Ovary (tissue), 7 donors: ENCODE measurements at regions not wholly inside any gene's neighbourhood (a gene's known extent, or its start where the extent isn't known, plus 50 kb on each side); places are given as distances from the start of the nearest gene placed in this dataset.
A peak's percentile ranks its signal among the peaks of the same experiment; 100 is the strongest.

Source experiments
- DNase-seq, 5 donors: peaks; one replicate each; pipeline ENCODE4 v3.0.0-alpha.2; 2019 to 2020
- H3K27ac ChIP-seq, 2 donors: fragments of 200-600 bp; one replicate each; pipeline versions ENCODE4 v1.5.1 to v1.8.0; 2019 to 2022
- H3K27me3 ChIP-seq: fragments of 200-600 bp; one replicate; pipeline ENCODE4 v1.8.0; 2022
- H3K36me3 ChIP-seq: fragments of 200-600 bp; sonication (generic); one replicate; pipeline ENCODE4 v1.5.1; 2019
- H3K4me1 ChIP-seq: one replicate; pipeline ENCODE4 v1.8.1; 2013; ENCODE audit warnings: mild to moderate bottlenecking, moderate library complexity; ENCODE audit not compliant: insufficient read depth
- H3K4me3 ChIP-seq: fragments of 200-600 bp; sonication (generic); one replicate; pipeline ENCODE4 v1.5.1; 2017
- H3K9me3 ChIP-seq, 2 donors: fragments of 200-600 bp in 1 of 2; sonication (generic) in 1 of 2; one replicate each; pipeline versions ENCODE4 v1.5.1 to v1.8.1; 2013 to 2019; ENCODE audit warnings: mild to moderate bottlenecking in 1 of 2, moderate library complexity in 1 of 2
- EP300 ChIP-seq: sonication (generic); formaldehyde crosslinking; IDR thresholded peaks from one replicate; pipeline ENCODE4 v1.6.1; 2017; ENCODE audit warnings: antibody characterized with exemption
- POLR2A ChIP-seq: fragments of 450-650 bp; IDR thresholded peaks from one replicate; pipeline ENCODE4 v1.6.1; 2017; ENCODE audit warnings: antibody characterized with exemption, mild to moderate bottlenecking, moderate library complexity
- WGBS, 3 donors: extraction: QIAGEN DNeasy Blood & Tissue Kit in 1 of 3; methylation state at CpG; one replicate each; pipeline versions ENCODE4 v1.1.5 to v1.1.7; 2013 to 2017; 5-methylcytosine and 5-hydroxymethylcytosine counted together
- intact Hi-C, 4 donors: fragments of 100-400 bp; cut with DNase I; formaldehyde crosslinking; loops; one replicate each; pipeline versions ENCODE4 v1.11.0 to v1.15.1; 2022 to 2023
- TF ChIP-seq, protein P1 (sequence below), 3 donors: fragments of 450-650 bp in 2 of 3; fragments of 200-600 bp in 1 of 3; IDR thresholded peaks; one replicate each; pipeline versions ENCODE4 v1.5.1 to v1.8.0; 2016 to 2022; ENCODE audit warnings: antibody characterized with exemption in 3 of 3, mild to moderate bottlenecking in 1 of 3
- donor health status: DM: no; HTN: no; CAD: no; lungs with moderate emphysema.
- donor health status: DM: no; HTN: no; CAD: no.
- donor health status: Bipolar disorder and iron deficiency.
- donor health status: DM: no; HTN: no; CAD: no.
- donor health status: DM: yes; HTN: yes; CAD: no.

GRCh38 chr15:62491642-62492041, 326.6 kb upstream of the C2CD4B start:
- Histone ChIP-seq H3K36me3 (no peaks in the 10 kb centered on the region), H3K4me1 (peaks cover 9% of the 10 kb centered on the region), H3K4me3 (no peak overlapping the region), H3K27me3 (no peaks in the 10 kb centered on the region), H3K9me3 (no peaks in the 10 kb centered on the region), H3K27ac (no peak overlapping the region)
- intact Hi-C loops: no loop called here
- WGBS, 3 donors: 5 to 18% (median 17%) methylated on average over 2 of the region's 2 CpGs
- TF ChIP-seq, protein P1, sequence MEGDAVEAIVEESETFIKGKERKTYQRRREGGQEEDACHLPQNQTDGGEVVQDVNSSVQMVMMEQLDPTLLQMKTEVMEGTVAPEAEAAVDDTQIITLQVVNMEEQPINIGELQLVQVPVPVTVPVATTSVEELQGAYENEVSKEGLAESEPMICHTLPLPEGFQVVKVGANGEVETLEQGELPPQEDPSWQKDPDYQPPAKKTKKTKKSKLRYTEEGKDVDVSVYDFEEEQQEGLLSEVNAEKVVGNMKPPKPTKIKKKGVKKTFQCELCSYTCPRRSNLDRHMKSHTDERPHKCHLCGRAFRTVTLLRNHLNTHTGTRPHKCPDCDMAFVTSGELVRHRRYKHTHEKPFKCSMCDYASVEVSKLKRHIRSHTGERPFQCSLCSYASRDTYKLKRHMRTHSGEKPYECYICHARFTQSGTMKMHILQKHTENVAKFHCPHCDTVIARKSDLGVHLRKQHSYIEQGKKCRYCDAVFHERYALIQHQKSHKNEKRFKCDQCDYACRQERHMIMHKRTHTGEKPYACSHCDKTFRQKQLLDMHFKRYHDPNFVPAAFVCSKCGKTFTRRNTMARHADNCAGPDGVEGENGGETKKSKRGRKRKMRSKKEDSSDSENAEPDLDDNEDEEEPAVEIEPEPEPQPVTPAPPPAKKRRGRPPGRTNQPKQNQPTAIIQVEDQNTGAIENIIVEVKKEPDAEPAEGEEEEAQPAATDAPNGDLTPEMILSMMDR (IDR thresholded peaks at IDR 0.05): no peak
- no peak for TF ChIP-seq EP300
- TF ChIP-seq POLR2A: no peak
- DNase-seq: no peak

DNA sequence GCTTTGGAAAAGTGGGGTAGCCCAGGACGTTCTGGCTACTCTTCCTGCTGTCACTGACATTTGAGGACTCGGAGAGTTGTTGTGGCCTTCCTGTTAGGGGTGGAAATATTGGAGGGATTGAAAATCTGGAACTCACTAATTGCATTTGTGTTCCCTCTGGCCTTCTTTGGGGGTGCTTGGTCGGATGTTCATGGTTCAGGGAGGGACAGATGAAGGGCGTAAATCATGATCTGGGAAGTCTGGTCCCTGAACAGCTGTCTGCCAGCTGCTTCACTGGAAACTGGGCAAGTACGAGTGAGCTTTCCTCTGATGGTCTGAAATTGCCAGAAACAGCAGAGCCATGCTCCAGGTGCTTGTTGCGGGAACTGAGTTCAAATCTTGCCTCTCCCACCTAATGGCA, 327.8 kb upstream of the C2CD4B start:
- H3K27ac ChIP-seq: no peak overlapping the region
- no peak for DNase-seq
- H3K4me3 ChIP-seq: no peak overlapping the region
- peaks cover 9% of the 10 kb centered on the region for H3K4me1 ChIP-seq
- no peaks in the 10 kb centered on the region for H3K36me3 ChIP-seq
- H3K9me3 ChIP-seq: no peaks in the 10 kb centered on the region
- intact Hi-C loops: no loop called here
- 39 to 60% (median 60%) methylated on average over 6 of the region's 6 CpGs for WGBS, 3 donors
- no peaks in the 10 kb centered on the region for H3K27me3 ChIP-seq
- TF ChIP-seq EP300 (no peak), POLR2A (no peak)
- TF ChIP-seq, protein P1 (IDR thresholded peaks at IDR 0.05): no peak

DNA sequence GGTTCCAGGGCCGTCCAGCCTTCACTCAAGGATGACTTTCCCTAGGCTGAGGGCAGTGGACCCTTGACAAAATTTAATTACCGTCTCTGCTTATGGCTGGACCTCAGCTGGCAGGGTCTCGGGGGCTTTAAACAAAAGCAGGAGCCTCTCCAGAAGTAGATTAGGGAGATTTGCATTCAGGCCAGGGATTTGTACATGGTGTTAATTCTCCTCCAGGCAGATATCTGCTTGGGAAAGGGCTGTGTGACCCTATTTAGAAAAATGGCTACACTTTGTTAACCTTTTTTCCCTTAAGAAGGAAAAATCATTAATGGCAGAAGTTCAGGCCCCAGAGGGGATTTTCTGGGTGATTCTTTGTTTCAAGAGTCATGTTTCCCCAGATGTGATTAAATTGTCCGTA, 329.1 kb upstream of the C2CD4B start:
- peaks cover 9% of the 10 kb centered on the region for H3K4me1 ChIP-seq
- H3K36me3 ChIP-seq: no peaks in the 10 kb centered on the region
- H3K27me3 ChIP-seq: no peaks in the 10 kb centered on the region
- DNase-seq: no peak
- TF ChIP-seq, protein P1 (IDR thresholded peaks at IDR 0.05): no peak
- TF ChIP-seq EP300: no peak
- TF ChIP-seq POLR2A: no peak
- H3K9me3 ChIP-seq: no peaks in the 10 kb centered on the region
- intact Hi-C loops: no loop called here
- no peak overlapping the region for H3K27ac ChIP-seq
- no peak overlapping the region for H3K4me3 ChIP-seq
- 53 to 55% (median 54%) methylated on average over 4 of the region's 4 CpGs for WGBS, 3 donors

DNA sequence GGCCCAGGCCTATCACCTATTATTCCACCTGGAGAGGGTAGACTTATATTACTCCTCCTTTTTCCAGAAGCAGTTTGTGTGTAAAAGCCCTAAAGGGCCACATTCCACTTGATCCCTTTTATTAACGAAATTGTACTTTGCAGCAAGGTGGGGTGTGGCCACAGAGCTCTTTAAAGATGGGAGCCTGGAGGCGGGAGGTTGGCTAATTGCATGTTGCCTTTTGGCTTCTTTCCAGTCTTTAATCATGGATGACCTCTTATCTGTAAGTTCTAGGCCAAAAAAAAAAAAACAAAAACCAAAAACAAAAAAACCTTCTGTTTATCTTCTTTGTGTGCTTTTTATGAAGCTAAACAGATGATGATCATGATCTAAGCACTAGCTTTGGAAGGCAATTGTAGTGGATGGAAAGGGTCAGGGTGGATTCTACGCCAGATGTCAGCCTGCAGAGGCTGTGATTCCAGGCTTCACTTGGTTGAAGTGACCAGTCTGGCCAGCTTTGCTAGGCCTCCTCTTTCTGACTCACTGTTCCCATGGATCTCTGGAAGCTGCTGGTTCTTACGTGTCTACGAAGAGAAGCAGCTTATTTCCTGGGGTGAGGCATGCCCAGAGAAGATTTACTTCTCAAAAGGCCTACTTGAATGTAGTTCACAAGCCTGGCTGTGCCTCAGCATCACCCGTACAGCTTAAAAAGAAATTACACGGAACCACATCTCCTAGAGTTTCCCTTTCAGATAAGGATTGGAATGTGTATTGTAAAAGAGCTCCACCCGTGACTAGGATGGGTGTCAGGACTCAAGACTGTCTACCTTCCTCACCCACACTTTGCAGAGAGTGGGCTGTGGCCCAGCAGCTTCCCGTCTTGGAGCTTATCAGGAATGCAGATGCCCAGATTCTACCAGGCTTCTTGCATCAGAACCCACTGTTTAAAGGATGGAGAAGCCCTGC, 330.9 kb upstream of the C2CD4B start:
- Histone ChIP-seq H3K27me3 (no peaks in the 10 kb centered on the region), H3K36me3 (no peaks in the 10 kb centered on the region), H3K4me1 (peaks cover 9% of the 10 kb centered on the region), H3K4me3 (no peak overlapping the region), H3K9me3 (no peaks in the 10 kb centered on the region), H3K27ac (no peak overlapping the region)
- TF ChIP-seq, protein P1 (IDR thresholded peaks at IDR 0.05): no peak
- TF ChIP-seq EP300 (no peak), POLR2A (no peak)
- WGBS, 3 donors: 31 to 61% (median 51%) methylated on average over 9 of the region's 9 CpGs
- DNase-seq: peak in 3 of 5 donors; percentile 43 to 59 (median 46)
- intact Hi-C loops: no loop called here
